Activated B cell treated with CpG ODN at 0.5 μM for 24 hours (primary cell): ENCODE measurements at regions not wholly inside any gene's neighbourhood (a gene's known extent, or its start where the extent isn't known, plus 50 kb on each side); places are given as distances from the start of the nearest gene placed in this dataset.

Experiments
- ATAC-seq: fragments of 200-7000 bp; cut with Tn5 transposase; one replicate; pipeline ENCODE4 v1.10.0; 2021; ENCODE audit warnings: low read depth, mild to moderate bottlenecking, moderate library complexity
- CTCF ChIA-PET: fragments of 350-600 bp; sonication (Branson Sonifier 250); formaldehyde crosslinking; loops from one replicate; lab custom pipeline; 2021; ENCODE audit warnings: antibody characterized with exemption; lab: Charles Lee
- POLR2A ChIA-PET: fragments of 350-600 bp; sonication (Branson Sonifier 250); formaldehyde crosslinking; loops from one replicate; lab custom pipeline; 2021; ENCODE audit warnings: antibody characterized with exemption; lab: Charles Lee
- DNase-seq: peaks from one replicate; pipeline ENCODE4 v3.0.0; 2022
- H3K27ac Mint-ChIP-seq: one replicate; pipeline ENCODE4 v1.8.0; 2020; ENCODE audit warnings: mixed read lengths
- H3K27me3 Mint-ChIP-seq: one replicate; pipeline ENCODE4 v1.8.0; 2021; ENCODE audit warnings: mixed read lengths
- H3K36me3 Mint-ChIP-seq: one replicate; pipeline ENCODE4 v1.8.0; 2021; ENCODE audit warnings: low read depth, mixed read lengths
- H3K4me1 Mint-ChIP-seq: one replicate; pipeline ENCODE4 v1.8.0; 2021; ENCODE audit warnings: mixed read lengths
- H3K4me3 Mint-ChIP-seq: one replicate; pipeline ENCODE4 v1.8.0; 2020; ENCODE audit warnings: mild to moderate bottlenecking, mixed read lengths
- H3K9me3 Mint-ChIP-seq: one replicate; pipeline ENCODE4 v1.8.0; 2020; ENCODE audit warnings: mixed read lengths
- intact Hi-C: fragments of 100-400 bp; cut with micrococcal nuclease; formaldehyde crosslinking; loops from one replicate; pipeline ENCODE4 v1.15.1; 2024
- TF ChIP-seq, protein P1 (sequence below): fragments of 200-600 bp; IDR thresholded peaks from one replicate; pipeline ENCODE4 v1.8.0; 2022; ENCODE audit warnings: antibody characterized with exemption, mild to moderate bottlenecking

DNA sequence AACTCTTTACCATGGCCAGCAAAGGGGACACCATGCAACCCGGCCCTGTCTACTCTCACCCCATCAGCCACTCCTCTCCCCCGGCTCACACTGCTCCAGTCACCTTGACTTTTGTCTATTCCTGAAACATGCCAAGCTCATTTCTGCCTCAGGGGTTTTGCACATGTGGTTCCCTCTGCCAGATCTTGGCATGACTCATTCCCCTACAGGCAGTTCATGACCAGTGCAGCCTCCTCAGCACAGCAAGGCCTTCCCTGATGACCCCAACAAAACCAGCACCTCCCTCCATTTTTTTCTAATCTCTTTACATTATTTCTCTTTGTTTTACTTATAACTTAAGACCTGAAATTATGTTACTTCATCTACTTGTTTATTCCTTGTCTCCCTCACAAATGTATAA is 58.6 kb upstream of the GJB5 start:
- TF ChIP-seq, protein P1, sequence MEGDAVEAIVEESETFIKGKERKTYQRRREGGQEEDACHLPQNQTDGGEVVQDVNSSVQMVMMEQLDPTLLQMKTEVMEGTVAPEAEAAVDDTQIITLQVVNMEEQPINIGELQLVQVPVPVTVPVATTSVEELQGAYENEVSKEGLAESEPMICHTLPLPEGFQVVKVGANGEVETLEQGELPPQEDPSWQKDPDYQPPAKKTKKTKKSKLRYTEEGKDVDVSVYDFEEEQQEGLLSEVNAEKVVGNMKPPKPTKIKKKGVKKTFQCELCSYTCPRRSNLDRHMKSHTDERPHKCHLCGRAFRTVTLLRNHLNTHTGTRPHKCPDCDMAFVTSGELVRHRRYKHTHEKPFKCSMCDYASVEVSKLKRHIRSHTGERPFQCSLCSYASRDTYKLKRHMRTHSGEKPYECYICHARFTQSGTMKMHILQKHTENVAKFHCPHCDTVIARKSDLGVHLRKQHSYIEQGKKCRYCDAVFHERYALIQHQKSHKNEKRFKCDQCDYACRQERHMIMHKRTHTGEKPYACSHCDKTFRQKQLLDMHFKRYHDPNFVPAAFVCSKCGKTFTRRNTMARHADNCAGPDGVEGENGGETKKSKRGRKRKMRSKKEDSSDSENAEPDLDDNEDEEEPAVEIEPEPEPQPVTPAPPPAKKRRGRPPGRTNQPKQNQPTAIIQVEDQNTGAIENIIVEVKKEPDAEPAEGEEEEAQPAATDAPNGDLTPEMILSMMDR: no peak
- ChIA-PET CTCF (no interaction called here), POLR2A (no interaction called here)
- intact Hi-C loops: no loop called here
- Mint-ChIP-seq H3K4me3 (no peak overlapping the region), H3K27me3 (peaks cover 7% of the 10 kb centered on the region), H3K4me1 (no peaks in the 10 kb centered on the region), H3K9me3 (no peaks in the 10 kb centered on the region), H3K36me3 (no peaks in the 10 kb centered on the region), H3K27ac (no peak overlapping the region)
- DNase-seq (no peak), ATAC-seq (no peak)

DNA sequence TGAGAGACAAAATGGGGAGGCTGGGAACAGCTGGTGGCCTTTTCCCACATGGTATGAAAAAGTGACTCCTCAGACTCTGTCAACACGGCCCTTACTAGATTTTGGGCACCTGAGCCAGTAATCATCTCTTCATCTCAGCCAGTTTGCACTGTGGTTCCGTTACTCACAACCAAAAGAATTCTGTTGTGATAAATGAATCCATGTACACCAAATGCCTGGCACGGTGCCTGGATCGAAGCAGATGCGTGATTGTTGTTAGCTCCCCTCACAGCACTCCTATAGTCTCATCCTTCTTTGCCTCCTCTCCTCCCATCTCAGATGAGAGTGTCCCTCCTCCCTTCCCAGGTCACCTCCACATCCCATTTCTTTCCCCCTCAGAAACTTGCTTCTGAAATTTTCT is 57.9 kb upstream of the GJB5 start:
- H3K36me3 Mint-ChIP-seq: no peaks in the 10 kb centered on the region
- H3K4me1 Mint-ChIP-seq: no peaks in the 10 kb centered on the region
- peaks cover 9% of the 10 kb centered on the region for H3K27me3 Mint-ChIP-seq
- H3K9me3 Mint-ChIP-seq: no peaks in the 10 kb centered on the region
- DNase-seq: no peak
- ATAC-seq: no peak
- H3K4me3 Mint-ChIP-seq: no peak overlapping the region
- TF ChIP-seq, protein P1: no peak
- no peak overlapping the region for H3K27ac Mint-ChIP-seq
- ChIA-PET CTCF (no interaction called here), POLR2A (no interaction called here)
- intact Hi-C loops: no loop called here

DNA sequence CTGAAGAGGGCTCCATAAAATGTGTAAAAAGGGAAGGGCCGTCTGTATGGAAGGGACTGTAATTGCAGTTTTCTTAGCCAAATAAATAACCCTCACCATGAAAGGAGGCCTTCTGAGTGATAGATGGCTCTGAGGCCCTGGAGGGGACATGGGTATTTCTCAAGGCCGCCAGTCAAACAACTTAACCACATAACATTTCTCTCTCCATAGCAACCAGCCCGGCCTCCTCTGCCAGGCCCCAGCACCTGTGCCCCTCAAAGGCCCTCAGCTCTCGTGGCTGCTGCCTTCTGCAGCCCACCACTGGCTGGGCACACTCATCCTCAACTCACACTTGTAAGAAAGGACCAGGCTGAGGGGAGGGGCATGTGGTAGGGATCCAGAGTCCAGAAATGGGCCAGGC is 57.0 kb upstream of the GJB5 start:
- no peaks in the 10 kb centered on the region for H3K36me3 Mint-ChIP-seq
- no peak overlapping the region for H3K4me3 Mint-ChIP-seq
- peaks cover 9% of the 10 kb centered on the region for H3K27me3 Mint-ChIP-seq
- H3K4me1 Mint-ChIP-seq: no peaks in the 10 kb centered on the region
- ChIA-PET POLR2A (no interaction called here), CTCF (no interaction called here)
- H3K27ac Mint-ChIP-seq: no peak overlapping the region
- DNase-seq: no peak
- no peaks in the 10 kb centered on the region for H3K9me3 Mint-ChIP-seq
- ATAC-seq: no peak
- intact Hi-C loops: no loop called here
- TF ChIP-seq, protein P1: no peak

DNA sequence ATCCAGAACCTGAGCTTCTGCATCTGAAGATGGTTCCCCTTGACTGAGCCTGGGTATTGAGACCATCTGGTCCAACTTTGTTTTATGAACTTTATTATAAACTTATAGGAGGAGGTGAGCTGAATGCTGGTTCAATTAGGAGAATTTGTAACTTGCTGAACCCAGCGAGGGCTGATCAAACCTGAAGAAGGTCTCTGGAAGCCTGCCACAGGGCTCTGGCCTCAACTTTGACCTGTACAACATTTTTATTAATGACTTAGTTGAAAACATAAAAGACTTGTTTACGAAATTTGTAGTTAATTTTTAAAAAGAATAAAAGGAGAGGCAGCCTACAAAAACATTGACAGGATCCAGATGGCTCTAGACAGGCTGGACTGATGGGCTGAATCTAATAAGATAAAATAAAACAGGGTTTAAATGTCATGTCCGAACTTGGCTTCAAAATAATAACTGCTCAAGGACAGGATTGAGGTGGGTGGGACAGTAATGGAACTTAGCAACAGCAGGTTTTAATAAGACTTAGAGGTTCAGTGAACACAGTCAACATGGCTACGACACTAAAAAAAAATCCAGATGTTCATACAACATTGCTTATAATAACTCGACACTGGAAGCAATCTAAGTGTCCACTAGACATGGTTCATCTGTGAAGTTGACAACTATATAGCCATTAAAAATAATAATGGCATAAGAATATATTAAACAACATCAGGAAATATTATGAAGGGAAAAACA is 53.4 kb upstream of the GJB5 start:
- DNase-seq: no peak
- H3K36me3 Mint-ChIP-seq: no peaks in the 10 kb centered on the region
- H3K4me1 Mint-ChIP-seq: no peaks in the 10 kb centered on the region
- H3K27me3 Mint-ChIP-seq: peaks cover 11% of the 10 kb centered on the region
- H3K4me3 Mint-ChIP-seq: no peak overlapping the region
- H3K27ac Mint-ChIP-seq: no peak overlapping the region
- no peaks in the 10 kb centered on the region for H3K9me3 Mint-ChIP-seq
- intact Hi-C loops: no loop called here
- TF ChIP-seq, protein P1: no peak
- ChIA-PET CTCF (no interaction called here), POLR2A (no interaction called here)
- ATAC-seq: no peak
